ENCODE measurements at regions not wholly inside any gene's neighbourhood (a gene's known extent, or its start where the extent isn't known, plus 50 kb on each side); places are given as distances from the start of the nearest gene placed in this dataset.

- no peak for DNase-seq (ENCODE audit: low spot score)
Measured at GRCh38 chr6:25038300-25038699, 102.5 kb upstream of the RIPOR2 start.

DNA sequence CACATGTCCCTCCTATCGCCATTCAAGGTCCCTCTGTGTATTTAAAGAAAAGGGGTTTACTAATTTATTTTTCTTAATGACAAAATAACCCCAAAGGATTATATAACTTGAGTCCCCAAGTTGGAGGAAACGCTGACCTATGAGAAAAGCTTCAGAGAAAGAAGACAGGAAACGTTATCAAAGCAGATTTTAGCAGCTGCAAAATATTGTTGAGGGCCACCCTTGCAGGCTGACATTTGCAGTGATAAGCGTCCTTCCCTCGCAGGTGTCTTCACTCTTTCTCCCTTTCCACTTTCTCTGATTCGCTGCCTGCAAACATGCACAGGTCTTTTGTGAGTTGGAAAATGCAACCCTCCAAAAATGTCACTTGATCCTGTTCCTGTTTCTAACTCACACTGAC lies 103.2 kb upstream of the RIPOR2 start:
- DNase-seq (ENCODE audit: low spot score), result no peak

DNA sequence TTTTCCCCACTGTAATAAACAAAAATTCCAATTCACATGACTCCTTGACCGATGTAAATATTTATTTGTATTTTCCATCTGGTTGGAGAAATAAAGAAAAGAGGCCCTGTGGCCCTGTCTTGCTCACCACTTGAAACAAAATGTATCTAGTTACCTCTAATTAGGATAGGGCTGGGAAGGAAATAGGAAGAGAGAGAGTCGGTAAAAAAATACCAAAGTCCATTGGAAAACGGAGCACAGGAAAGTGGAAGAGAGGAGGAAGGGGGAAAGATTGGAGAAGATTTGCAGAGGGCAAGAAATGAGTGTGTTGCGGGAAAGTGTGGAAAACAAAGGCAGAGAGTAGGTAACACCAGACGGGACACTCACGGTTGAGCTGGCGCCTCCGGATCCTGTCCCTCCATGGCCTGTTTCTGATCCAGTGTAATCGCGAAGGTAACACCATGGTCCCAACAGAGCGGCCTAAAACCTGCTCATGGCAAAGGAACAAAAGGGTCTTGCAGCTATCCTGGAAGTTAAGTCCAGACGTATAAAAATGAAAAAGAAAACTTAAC lies 105.8 kb upstream of the RIPOR2 start:
- no peak for DNase-seq (ENCODE audit: low spot score)

DNA sequence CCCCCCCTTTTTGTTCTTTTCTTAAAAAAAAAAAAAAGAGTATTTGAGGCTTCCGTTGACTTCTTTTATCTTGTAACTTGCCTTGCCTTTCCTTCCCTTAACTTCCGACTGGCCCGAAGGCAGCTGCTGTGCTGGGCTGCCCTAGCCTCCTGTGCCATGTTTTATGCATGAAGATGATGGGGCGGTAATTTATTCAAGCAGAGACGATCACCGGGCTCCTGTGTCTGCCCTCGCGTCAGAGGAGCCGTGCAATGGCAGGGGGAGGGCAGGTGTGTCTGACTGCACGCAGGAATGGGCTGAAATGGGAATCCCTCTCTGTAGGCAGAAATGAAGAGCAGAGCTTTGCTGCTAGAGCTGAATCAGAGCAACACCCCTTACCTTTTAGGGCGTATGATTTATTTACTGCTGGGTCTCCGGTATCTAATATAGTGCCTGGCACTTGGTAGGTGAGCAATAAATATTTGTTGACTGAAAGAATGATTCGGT lies 106.3 kb upstream of the RIPOR2 start:
- DNase-seq (ENCODE audit: low spot score), result no peak

- DNase-seq (ENCODE audit: low spot score), result no peak
Measured at GRCh38 chr6:25042536-25042935, 106.8 kb upstream of the RIPOR2 start.

DNA sequence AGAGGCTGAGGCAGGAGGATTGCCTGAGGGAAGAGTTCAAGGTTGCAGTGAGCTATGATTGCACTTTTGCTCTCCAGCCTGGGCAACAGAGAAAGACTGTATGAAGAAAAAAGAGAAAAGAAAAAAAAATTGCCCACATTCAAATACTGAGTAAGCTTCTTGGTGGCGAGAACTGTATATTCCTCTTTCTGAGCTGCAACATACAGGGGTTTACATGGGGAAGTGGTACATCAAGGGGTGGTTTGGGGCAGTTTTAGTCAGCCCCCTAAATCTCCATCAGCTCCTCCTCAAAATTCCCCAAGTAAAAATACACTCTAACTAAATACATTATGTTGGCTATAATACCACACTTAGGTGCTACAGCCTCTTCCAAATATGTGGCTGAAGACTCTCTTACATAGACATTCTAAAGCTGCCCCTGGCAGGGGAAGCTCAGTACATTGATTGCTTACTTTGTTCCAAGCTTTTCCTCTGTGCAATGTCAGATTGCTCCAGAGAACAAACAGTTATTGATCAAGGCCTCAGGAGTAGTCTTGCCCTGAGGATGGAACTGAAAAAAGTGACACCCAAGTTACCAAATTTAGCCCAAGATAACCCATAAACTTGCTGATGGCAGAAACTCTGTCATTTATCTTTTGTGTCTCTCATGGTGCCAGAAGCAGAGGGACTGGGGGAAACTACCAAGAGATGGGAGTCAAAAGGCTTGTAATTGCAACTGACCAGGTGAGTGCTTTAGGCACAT lies 107.4 kb upstream of the RIPOR2 start:
- no peak for DNase-seq (ENCODE audit: low spot score)

DNA sequence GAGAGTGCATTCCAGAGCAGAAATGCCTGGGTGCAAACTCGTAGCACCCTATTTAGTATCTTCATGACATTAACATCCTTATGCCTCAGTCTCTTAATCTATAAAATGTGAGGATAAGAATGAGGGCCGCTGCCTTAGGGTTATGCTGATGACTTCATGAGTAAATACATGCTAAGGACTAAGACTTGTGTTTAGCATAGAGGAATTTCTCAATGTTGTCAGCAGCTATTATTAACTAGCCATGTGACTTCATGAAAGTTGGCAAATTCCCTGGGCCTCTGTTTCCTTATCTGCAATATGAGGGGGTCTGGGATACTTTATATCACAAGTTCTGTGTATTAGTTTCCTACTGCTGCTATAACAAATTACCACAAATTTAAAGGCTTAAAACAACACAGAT lies 108.1 kb upstream of the RIPOR2 start:
- DNase-seq (ENCODE audit: low spot score), result no peak

- DNase-seq (ENCODE audit: low spot score), result no peak
Measured at GRCh38 chr6:25046942-25047341, 111.2 kb upstream of the RIPOR2 start.

DNA sequence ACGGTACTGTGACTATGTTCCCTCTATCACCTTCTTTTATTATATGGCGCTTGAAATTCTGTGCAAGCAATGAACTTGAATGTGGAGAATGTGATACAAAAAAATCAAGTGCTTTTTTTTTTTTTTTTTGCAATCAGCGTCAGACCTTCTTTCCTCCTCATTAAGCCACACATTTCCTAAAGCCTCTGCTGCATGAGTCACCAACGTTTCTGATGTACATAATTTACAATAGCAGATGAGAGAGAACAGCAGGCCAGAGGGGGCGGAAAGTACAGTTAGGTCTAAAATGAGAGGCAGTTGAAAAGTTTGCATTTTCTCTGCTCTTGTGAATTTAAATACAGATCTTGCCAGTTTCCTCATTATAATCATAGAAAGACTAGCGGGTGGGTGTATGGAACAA lies 114.6 kb upstream of the RIPOR2 start:
- no peak for DNase-seq (ENCODE audit: low spot score)

- DNase-seq (ENCODE audit: low spot score), result no peak
Measured at GRCh38 chr6:25051083-25051482, 115.3 kb upstream of the RIPOR2 start.

DNA sequence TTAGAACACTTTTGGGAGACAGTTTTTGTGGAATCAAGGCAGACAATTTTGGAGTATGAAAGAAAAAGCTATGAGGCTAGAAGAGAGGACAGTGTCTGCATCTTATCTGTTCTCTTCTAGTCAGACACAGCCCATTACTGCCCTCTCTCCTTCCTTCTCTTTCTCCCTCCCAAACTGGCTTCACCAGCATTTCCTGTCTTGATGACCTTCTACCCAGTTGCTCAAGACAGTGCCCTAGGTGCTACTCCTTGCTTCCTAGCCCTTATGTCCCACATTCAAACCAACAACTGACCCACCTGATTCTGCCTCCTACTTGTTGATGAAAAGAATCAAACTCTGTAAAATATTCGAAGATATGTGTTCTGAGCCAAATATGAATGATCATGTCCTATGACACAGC lies 116.4 kb upstream of the RIPOR2 start:
- no peak for DNase-seq (ENCODE audit: low spot score)

DNA sequence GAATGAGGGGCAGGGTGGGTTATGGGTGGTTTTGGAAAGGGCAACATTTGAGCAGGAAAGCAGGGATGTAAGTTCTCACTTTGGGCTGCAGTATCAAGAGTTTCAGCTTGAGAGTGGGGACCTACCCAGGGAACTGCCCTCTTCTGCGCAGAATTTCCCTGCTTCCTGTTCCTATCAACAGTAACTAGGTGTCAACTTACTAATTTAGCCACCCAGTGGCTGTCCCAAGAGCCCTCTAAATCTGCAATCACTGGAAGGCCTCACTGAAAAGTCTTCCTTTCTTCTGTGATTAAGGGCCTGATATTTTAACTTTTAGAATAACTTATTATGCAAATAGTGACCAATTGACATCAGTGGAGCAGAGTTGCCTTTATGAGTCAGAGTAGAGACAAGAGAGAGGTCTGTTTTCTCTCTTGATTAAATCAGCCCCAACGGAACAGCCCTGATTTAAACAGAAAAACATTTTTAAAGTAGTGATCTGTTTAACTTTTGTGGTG lies 118.2 kb upstream of the RIPOR2 start:
- DNase-seq (ENCODE audit: low spot score), result no peak

- no peak for DNase-seq (ENCODE audit: low spot score)
Measured at GRCh38 chr6:25054469-25054868, 118.7 kb upstream of the RIPOR2 start.

DNA sequence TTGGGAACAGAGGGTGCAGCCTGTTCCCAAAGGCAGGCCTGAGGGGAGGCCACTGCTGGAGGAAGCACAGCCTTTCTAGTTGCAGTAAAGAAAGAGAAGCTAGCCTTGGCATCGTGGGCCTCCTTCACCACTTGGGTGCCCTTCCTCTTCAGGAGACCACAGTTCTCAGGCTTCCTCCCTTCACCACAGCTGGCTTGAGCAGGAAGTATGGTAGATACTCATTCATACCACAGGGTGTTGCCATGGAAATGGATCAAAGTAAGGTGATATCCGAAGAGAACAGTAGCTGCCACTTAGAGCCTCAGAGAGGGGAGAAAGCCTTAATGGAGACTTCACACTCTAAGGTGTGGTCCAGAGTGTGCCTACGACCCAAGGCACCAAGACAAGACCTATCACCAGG lies 120.4 kb upstream of the RIPOR2 start:
- no peak for DNase-seq (ENCODE audit: low spot score)

- no peak for DNase-seq (ENCODE audit: low spot score)
Measured at GRCh38 chr6:25057111-25057905, 121.5 kb upstream of the RIPOR2 start.

DNA sequence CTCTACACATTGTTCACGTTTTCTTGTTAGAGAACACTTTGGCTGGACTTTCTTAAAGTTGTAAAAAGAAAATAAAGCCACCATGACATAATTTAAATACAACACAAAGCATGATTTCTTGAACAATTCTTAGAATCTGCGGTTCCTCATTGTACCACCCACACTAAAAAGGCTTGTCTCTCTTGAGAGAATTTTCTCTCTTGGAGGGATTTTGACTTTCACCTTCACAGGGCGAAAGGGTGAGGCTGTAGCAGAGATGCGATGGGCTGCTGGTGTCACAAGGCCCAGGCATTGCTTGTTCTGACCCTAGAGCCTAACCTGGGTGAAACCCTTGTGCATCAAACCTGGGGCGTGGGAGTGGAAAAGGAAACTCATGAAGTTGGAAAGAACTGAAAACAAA lies 122.7 kb upstream of the RIPOR2 start:
- DNase-seq (ENCODE audit: low spot score), result no peak

DNA sequence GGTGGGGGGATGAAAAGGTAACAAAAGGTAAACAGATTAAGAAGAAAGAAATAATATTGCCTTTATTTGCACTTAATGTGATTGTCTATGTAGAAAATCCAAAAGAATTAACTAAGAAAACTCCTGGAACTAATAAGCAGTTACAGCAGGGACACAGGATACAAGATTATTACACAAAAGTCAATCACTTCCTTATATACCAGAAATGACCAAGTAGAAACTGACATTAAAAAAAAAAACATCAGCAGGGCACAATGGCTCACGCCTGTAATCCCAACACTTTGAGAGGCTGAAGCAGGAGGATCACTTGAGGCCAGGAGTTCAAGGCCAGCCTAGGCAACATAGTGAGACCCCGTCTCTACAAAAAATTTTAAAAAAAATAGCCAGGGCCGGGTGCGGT lies 123.2 kb upstream of the RIPOR2 start:
- DNase-seq (ENCODE audit: low spot score), result no peak

GRCh38 chr6:25060522-25060921 lies 124.8 kb upstream of the RIPOR2 start:
- DNase-seq (ENCODE audit: low spot score), result no peak

- no peak for DNase-seq (ENCODE audit: low spot score)
Measured at GRCh38 chr6:25061289-25061936, 125.7 kb upstream of the RIPOR2 start.

GRCh38 chr6:25062070-25062811 lies 126.5 kb upstream of the RIPOR2 start:
- DNase-seq (ENCODE audit: low spot score), result no peak

DNA sequence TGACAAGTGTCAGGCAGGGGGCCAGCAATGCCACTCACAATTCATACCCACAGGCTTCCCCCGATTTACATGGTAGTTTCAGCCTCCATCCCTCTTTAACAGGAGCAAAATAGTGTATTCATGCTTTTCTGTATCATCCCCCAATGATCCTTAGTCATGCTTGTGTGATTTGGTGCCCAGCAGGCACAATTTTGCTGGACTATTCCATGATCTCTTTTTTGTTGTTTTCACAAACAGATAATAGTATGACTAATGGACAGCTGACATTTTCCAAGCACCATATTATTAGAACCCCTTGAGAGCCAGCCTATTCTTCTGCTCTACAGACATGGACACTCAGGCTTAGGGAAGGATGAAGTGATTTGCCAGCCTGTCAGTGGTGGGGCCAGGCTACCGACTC lies 128.2 kb upstream of the RIPOR2 start:
- no peak for DNase-seq (ENCODE audit: low spot score)

- DNase-seq (ENCODE audit: low spot score), result no peak
Measured at GRCh38 chr6:25065666-25066065, 129.9 kb upstream of the RIPOR2 start.

Data from globus pallidus (tissue), 1 donor.